ENCODE measurements at regions not wholly inside any gene's neighbourhood (a gene's known extent, or its start where the extent isn't known, plus 50 kb on each side); places are given as distances from the start of the nearest gene placed in this dataset.
"Not testable (repeated sequence)": the region's sequence is repeated elsewhere in the genome, so short reads cannot be mapped to it uniquely, and the experiment has no call there.

GRCh38 chr6:169097381-169097959 is 156.2 kb downstream of the THBS2 start:
- ATAC-seq = no peak

GRCh38 chr6:169096388-169096787 is 157.3 kb downstream of the THBS2 start:
- intact Hi-C loops (cut with DNase I, micrococcal nuclease) = no loop called here
- peaks cover 11% of the 10 kb centered on the region for H3K27me3 Mint-ChIP-seq
- ATAC-seq = no peak
- no peak for DNase-seq
- H3K27ac Mint-ChIP-seq = no peak overlapping the region
- H3K9me3 Mint-ChIP-seq (ENCODE audit: low read depth) = peaks cover 7% of the 10 kb centered on the region
- ChIA-PET CTCF (no interaction called here), POLR2A (no interaction called here)
- no peaks in the 10 kb centered on the region for H3K4me1 Mint-ChIP-seq
- H3K4me3 Mint-ChIP-seq = no peak overlapping the region
- no peaks in the 10 kb centered on the region for H3K36me3 Mint-ChIP-seq (ENCODE audit: low read depth)

More at GRCh38 chr6:169097381-169097959, 156.2 kb downstream of the THBS2 start:
- no peak overlapping the region for H3K27ac Mint-ChIP-seq
- ChIA-PET POLR2A (no interaction called here), CTCF (no interaction called here)
- no peak overlapping the region for H3K4me3 Mint-ChIP-seq
- DNase-seq = no peak
- H3K27me3 Mint-ChIP-seq = peaks cover 15% of the 10 kb centered on the region
- H3K4me1 Mint-ChIP-seq = no peaks in the 10 kb centered on the region
- no peaks in the 10 kb centered on the region for H3K36me3 Mint-ChIP-seq (ENCODE audit: low read depth)
- H3K9me3 Mint-ChIP-seq (ENCODE audit: low read depth) = peaks cover 1% of the 10 kb centered on the region
- intact Hi-C loops (cut with DNase I, micrococcal nuclease) = no loop called here

- POLR2A ChIA-PET = no interaction called here
- ATAC-seq (no peak), DNase-seq (no peak)
- H3K36me3 Mint-ChIP-seq (ENCODE audit: low read depth) = no peaks in the 10 kb centered on the region
- CTCF ChIA-PET = no interaction called here
- intact Hi-C loops (cut with DNase I, micrococcal nuclease) = no loop called here
- H3K27ac Mint-ChIP-seq = no peak overlapping the region
- H3K27me3 Mint-ChIP-seq = peaks cover 9% of the 10 kb centered on the region
- H3K4me3 Mint-ChIP-seq = no peak overlapping the region
- H3K4me1 Mint-ChIP-seq = no peaks in the 10 kb centered on the region
- peaks cover 16% of the 10 kb centered on the region for H3K9me3 Mint-ChIP-seq (ENCODE audit: low read depth)
Measured at GRCh38 chr6:169095153-169095552, 158.5 kb downstream of the THBS2 start.

GRCh38 chr6:169094552-169094950 is 159.1 kb downstream of the THBS2 start:
- intact Hi-C loops (cut with DNase I, micrococcal nuclease) = no loop called here
- Mint-ChIP-seq H3K9me3 (ENCODE audit: low read depth) (peaks cover 21% of the 10 kb centered on the region), H3K27ac (no peak overlapping the region), H3K4me3 (no peak overlapping the region), H3K4me1 (no peaks in the 10 kb centered on the region), H3K27me3 (peaks cover 6% of the 10 kb centered on the region), H3K36me3 (ENCODE audit: low read depth) (no peaks in the 10 kb centered on the region)
- ATAC-seq = no peak
- no peak for DNase-seq
- CTCF ChIA-PET = no interaction called here
- POLR2A ChIA-PET = no interaction called here

- ATAC-seq (no peak), DNase-seq (no peak)
- Mint-ChIP-seq H3K36me3 (ENCODE audit: low read depth) (no peaks in the 10 kb centered on the region), H3K4me3 (no peak overlapping the region), H3K27me3 (peaks cover 6% of the 10 kb centered on the region), H3K27ac (no peak overlapping the region), H3K9me3 (ENCODE audit: low read depth) (peaks cover 21% of the 10 kb centered on the region), H3K4me1 (no peaks in the 10 kb centered on the region)
- intact Hi-C loops (cut with DNase I, micrococcal nuclease) = no loop called here
- ChIA-PET POLR2A (no interaction called here), CTCF (no interaction called here)
Measured at GRCh38 chr6:169093770-169094551, 159.7 kb downstream of the THBS2 start.

GRCh38 chr6:169093066-169093723 is 160.5 kb downstream of the THBS2 start:
- ATAC-seq = no peak
- CTCF ChIA-PET = interaction anchor here (0.8 to 1.1 kb wide), 2 partner anchors 30 to 46 kb away, joined by 3 read pairs; no protein-coding TSS in a partner anchor
- Mint-ChIP-seq H3K27me3 (peaks cover 5% of the 10 kb centered on the region), H3K4me3 (no peak overlapping the region), H3K9me3 (ENCODE audit: low read depth) (peaks cover 22% of the 10 kb centered on the region), H3K4me1 (no peaks in the 10 kb centered on the region), H3K27ac (no peak overlapping the region), H3K36me3 (ENCODE audit: low read depth) (no peaks in the 10 kb centered on the region)
- POLR2A ChIA-PET = no interaction called here
- DNase-seq = no peak
- intact Hi-C loops (cut with DNase I, micrococcal nuclease) = no loop called here

- CTCF ChIA-PET = interaction anchor here (1.1 kb wide), 1 partner anchor 47 kb away, joined by 3 read pairs; no protein-coding TSS in a partner anchor
- H3K4me3 Mint-ChIP-seq = no peak overlapping the region
- H3K27ac Mint-ChIP-seq = no peak overlapping the region
Measured at GRCh38 chr6:169092375-169092774, 161.3 kb downstream of the THBS2 start.

GRCh38 chr6:169090514-169091127 is 163.0 kb downstream of the THBS2 start:
- H3K36me3 Mint-ChIP-seq (ENCODE audit: low read depth); CTCF ChIA-PET; H3K27me3 Mint-ChIP-seq; H3K4me1 Mint-ChIP-seq; H3K4me3 Mint-ChIP-seq; H3K27ac Mint-ChIP-seq; ATAC-seq; intact Hi-C loops (cut with DNase I, micrococcal nuclease); POLR2A ChIA-PET; DNase-seq: not testable (repeated sequence)
- H3K9me3 Mint-ChIP-seq (ENCODE audit: low read depth) = peaks cover 22% of the 10 kb centered on the region

More at GRCh38 chr6:169092375-169092774, 161.3 kb downstream of the THBS2 start:
- peaks cover 5% of the 10 kb centered on the region for H3K27me3 Mint-ChIP-seq
- no peaks in the 10 kb centered on the region for H3K4me1 Mint-ChIP-seq
- peaks cover 22% of the 10 kb centered on the region for H3K9me3 Mint-ChIP-seq (ENCODE audit: low read depth)
- no peak for DNase-seq
- POLR2A ChIA-PET = no interaction called here
- intact Hi-C loops (cut with DNase I, micrococcal nuclease) = no loop called here
- ATAC-seq = no peak
- no peaks in the 10 kb centered on the region for H3K36me3 Mint-ChIP-seq (ENCODE audit: low read depth)

GRCh38 chr6:169088762-169089161 is 164.9 kb downstream of the THBS2 start:
- H3K4me1 Mint-ChIP-seq = no peaks in the 10 kb centered on the region

GRCh38 chr6:169087443-169088041 is 166.1 kb downstream of the THBS2 start:
- peaks cover 1% of the 10 kb centered on the region for H3K27me3 Mint-ChIP-seq
- peaks cover 22% of the 10 kb centered on the region for H3K9me3 Mint-ChIP-seq (ENCODE audit: low read depth)
- CTCF ChIA-PET = interaction anchor here (0.6 kb wide), 1 partner anchor 418 kb away, joined by 3 read pairs; no protein-coding TSS in a partner anchor
- intact Hi-C loops (cut with DNase I, micrococcal nuclease) = no loop called here
- H3K4me1 Mint-ChIP-seq = no peaks in the 10 kb centered on the region
- no peak for ATAC-seq
- no peak overlapping the region for H3K27ac Mint-ChIP-seq
- no peak overlapping the region for H3K4me3 Mint-ChIP-seq
- POLR2A ChIA-PET = no interaction called here
- DNase-seq = no peak
- no peaks in the 10 kb centered on the region for H3K36me3 Mint-ChIP-seq (ENCODE audit: low read depth)

More at GRCh38 chr6:169088762-169089161, 164.9 kb downstream of the THBS2 start:
- POLR2A ChIA-PET = no interaction called here
- DNase-seq (no peak), ATAC-seq (no peak)
- intact Hi-C loops (cut with DNase I, micrococcal nuclease) = no loop called here
- H3K4me3 Mint-ChIP-seq = no peak overlapping the region
- peaks cover 1% of the 10 kb centered on the region for H3K27me3 Mint-ChIP-seq
- no peaks in the 10 kb centered on the region for H3K36me3 Mint-ChIP-seq (ENCODE audit: low read depth)
- H3K27ac Mint-ChIP-seq = no peak overlapping the region
- peaks cover 22% of the 10 kb centered on the region for H3K9me3 Mint-ChIP-seq (ENCODE audit: low read depth)
- CTCF ChIA-PET = no interaction called here

GRCh38 chr6:169086616-169087015 is 167.0 kb downstream of the THBS2 start:
- H3K27ac Mint-ChIP-seq; POLR2A ChIA-PET; intact Hi-C loops (cut with DNase I, micrococcal nuclease); H3K4me3 Mint-ChIP-seq; H3K36me3 Mint-ChIP-seq (ENCODE audit: low read depth); CTCF ChIA-PET; DNase-seq; ATAC-seq; H3K4me1 Mint-ChIP-seq; H3K27me3 Mint-ChIP-seq: not testable (repeated sequence)
- H3K9me3 Mint-ChIP-seq (ENCODE audit: low read depth) = peaks cover 15% of the 10 kb centered on the region

Measured in activated CD4-positive, alpha-beta T cell treated with anti-CD3 and anti-CD28 coated beads for 36 hours (primary cell).